DND-41 (cell line): ENCODE measurements at regions not wholly inside any gene's neighbourhood (a gene's known extent, or its start where the extent isn't known, plus 50 kb on each side); places are given as distances from the start of the nearest gene placed in this dataset.

ENCODE experiments used
- ATAC-seq: fragments of 200-7000 bp; cut with Tn5 transposase; 3 replicates; pipeline ENCODE4 v1.9.1; 2021; ENCODE audit warnings: low read depth; ENCODE audit not compliant: insufficient read depth
- DNase-seq: peaks from one replicate; pipeline ENCODE4 v3.0.0-alpha.2; 2020
- H2AFZ ChIP-seq: 2 replicates; pipeline ENCODE4 v1.6.0; 2012; ENCODE audit warnings: low read depth, low read length
- H3K27ac ChIP-seq: 2 replicates; pipeline ENCODE4 v1.5.1; 2012; ENCODE audit warnings: low read length, inconsistent platforms
- H3K27me3 ChIP-seq: fragments of 200-600 bp; sonication (generic); 2 replicates; pipeline ENCODE4 v1.6.0; 2012; ENCODE audit warnings: low read length, mild to moderate bottlenecking, inconsistent platforms; ENCODE audit not compliant: insufficient read depth, poor library complexity
- H3K36me3 ChIP-seq: 2 replicates; pipeline ENCODE4 v1.5.1; 2012; ENCODE audit warnings: low read length, inconsistent platforms; ENCODE audit not compliant: insufficient read depth
- H3K4me1 ChIP-seq: 2 replicates; pipeline ENCODE4 v1.5.1; 2012; ENCODE audit warnings: mild to moderate bottlenecking, low read length; ENCODE audit not compliant: insufficient read depth
- H3K4me2 ChIP-seq: 2 replicates; pipeline ENCODE4 v1.6.0; 2012; ENCODE audit warnings: mild to moderate bottlenecking, moderate library complexity, low read length, inconsistent platforms; ENCODE audit not compliant: insufficient read depth
- H3K4me3 ChIP-seq, 2 experiments: fragments of 200-600 bp in 1 of 2; shearing (Covaris generic) in 1 of 2; 2 replicates each; pipeline ENCODE4 v1.5.1; 2012 to 2016; ENCODE audit warnings: inconsistent platforms in 2 of 2, low read length in 2 of 2, mild to moderate bottlenecking in 2 of 2, low read depth in 1 of 2, moderate library complexity in 1 of 2
- H3K79me2 ChIP-seq: 2 replicates; pipeline ENCODE4 v1.6.0; 2012; ENCODE audit warnings: low read length, inconsistent platforms; ENCODE audit not compliant: insufficient read depth
- H3K9ac ChIP-seq: 2 replicates; pipeline ENCODE4 v1.6.0; 2012; ENCODE audit warnings: low read depth, mild to moderate bottlenecking, inconsistent platforms, low read length, moderate library complexity
- H3K9me3 ChIP-seq: 2 replicates; pipeline ENCODE4 v1.5.1; 2012; ENCODE audit warnings: low read length, moderate library complexity, mild to moderate bottlenecking, inconsistent platforms; ENCODE audit not compliant: insufficient read depth, severe bottlenecking
- H4K20me1 ChIP-seq: 2 replicates; pipeline ENCODE4 v1.6.0; 2012; ENCODE audit warnings: low read length; ENCODE audit not compliant: insufficient read depth
- EZH2 ChIP-seq: IDR thresholded peaks from 3 replicates; pipeline ENCODE4 v1.6.1; 2012; ENCODE audit warnings: borderline replicate concordance, low read depth, mild to moderate bottlenecking, moderate library complexity, low read length, inconsistent platforms; ENCODE audit not compliant: severe bottlenecking
- TF ChIP-seq, protein P1 (sequence below): IDR thresholded peaks from 2 replicates; pipeline ENCODE4 v1.5.1; 2012; ENCODE audit warnings: borderline replicate concordance, low read length, moderate library complexity, mild to moderate bottlenecking; ENCODE audit not compliant: poor library complexity, severe bottlenecking; ENCODE audit errors: extremely low read depth

DNA sequence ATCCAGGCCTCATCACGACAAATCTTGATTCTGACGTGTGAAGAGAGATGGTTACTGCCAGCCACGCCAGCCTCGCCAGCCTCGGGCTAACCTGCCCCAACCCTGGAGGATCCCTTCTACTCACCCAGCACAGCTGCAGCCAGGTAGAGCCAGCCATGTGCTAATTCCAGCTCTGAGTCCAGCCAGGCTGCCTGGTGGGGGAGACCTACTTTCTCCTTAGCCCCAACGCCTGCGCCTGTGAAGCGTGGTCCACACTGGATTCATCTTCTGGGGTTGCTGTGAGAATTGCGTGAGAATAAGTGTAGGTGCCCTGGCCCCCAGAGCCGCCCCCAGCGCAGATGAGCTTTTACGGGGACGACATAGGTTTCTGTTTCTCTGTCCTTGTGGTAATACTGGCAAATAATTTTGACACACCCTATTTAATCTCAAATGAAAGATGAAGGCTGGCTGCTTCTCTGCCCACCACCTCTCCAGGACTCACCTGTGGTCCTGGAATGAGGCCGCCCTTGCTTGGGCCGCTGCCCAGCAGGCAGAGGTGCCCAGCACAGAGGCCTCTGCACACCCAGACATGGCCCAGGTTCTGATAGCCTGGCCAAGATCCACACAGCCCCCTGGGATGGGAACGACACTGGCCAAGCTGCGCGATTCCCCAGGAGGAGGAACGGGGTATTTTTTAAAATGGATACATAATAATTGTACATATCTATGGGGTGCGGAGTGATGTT, 528.4 kb downstream of the TBC1D22A start:
- Histone ChIP-seq H3K9me3 (no peaks in the 10 kb centered on the region), H3K36me3 (no peaks in the 10 kb centered on the region), H3K4me3 (no peak overlapping the region), H3K27me3 (peaks cover 3% of the 10 kb centered on the region), H3K79me2 (no peaks in the 10 kb centered on the region), H4K20me1 (peaks cover 5% of the 10 kb centered on the region), H3K9ac (no peak overlapping the region), H3K4me2 (no peak overlapping the region), H3K4me1 (no peaks in the 10 kb centered on the region), H2AFZ (no peak overlapping the region), H3K27ac (no peak overlapping the region)
- no peak for DNase-seq
- TF ChIP-seq, protein P1, sequence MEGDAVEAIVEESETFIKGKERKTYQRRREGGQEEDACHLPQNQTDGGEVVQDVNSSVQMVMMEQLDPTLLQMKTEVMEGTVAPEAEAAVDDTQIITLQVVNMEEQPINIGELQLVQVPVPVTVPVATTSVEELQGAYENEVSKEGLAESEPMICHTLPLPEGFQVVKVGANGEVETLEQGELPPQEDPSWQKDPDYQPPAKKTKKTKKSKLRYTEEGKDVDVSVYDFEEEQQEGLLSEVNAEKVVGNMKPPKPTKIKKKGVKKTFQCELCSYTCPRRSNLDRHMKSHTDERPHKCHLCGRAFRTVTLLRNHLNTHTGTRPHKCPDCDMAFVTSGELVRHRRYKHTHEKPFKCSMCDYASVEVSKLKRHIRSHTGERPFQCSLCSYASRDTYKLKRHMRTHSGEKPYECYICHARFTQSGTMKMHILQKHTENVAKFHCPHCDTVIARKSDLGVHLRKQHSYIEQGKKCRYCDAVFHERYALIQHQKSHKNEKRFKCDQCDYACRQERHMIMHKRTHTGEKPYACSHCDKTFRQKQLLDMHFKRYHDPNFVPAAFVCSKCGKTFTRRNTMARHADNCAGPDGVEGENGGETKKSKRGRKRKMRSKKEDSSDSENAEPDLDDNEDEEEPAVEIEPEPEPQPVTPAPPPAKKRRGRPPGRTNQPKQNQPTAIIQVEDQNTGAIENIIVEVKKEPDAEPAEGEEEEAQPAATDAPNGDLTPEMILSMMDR, result no peak
- TF ChIP-seq EZH2, result no peak
- no peak for ATAC-seq

DNA sequence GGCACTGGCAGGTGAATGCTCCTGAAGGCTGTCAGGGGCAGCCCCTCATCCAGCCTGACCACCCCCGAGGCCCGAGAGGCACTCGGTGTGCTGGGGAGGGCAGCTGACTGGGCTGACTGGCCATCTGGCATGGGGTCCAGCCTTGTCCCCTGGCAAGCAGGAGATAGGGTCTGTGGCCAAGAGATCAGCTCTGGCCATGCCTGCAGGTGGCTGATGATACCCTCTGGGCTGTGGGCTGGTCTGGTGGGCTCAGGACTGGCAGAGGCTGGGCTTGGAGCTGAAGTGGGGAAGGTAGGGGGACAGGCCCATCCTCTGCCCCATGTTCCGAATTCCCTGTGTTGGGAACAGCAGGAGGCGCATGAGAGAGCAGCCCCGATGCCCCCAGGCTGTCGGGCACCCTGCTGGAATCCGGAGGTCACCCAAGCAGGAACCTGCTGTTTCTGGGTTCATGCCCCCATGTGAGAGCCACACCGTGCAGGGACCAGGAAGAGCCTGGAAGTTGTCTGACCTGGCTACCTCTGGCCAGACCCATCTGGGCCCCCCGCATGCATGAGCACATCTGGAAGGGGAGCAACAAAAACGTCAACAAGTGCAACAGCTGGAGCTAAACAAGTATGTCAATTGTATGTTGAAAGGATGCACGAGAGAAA, 527.0 kb downstream of the TBC1D22A start:
- Histone ChIP-seq H3K4me1 (no peaks in the 10 kb centered on the region), H3K36me3 (no peaks in the 10 kb centered on the region), H4K20me1 (no peaks in the 10 kb centered on the region; the same call in 1 of the 2 replicates), H3K4me3 (no peak overlapping the region), H2AFZ (no peak overlapping the region), H3K9ac (no peak overlapping the region), H3K9me3 (no peaks in the 10 kb centered on the region), H3K4me2 (no peak overlapping the region), H3K79me2 (no peaks in the 10 kb centered on the region), H3K27ac (no peak overlapping the region), H3K27me3 (peaks cover 6% of the 10 kb centered on the region)
- ATAC-seq (no peak), DNase-seq (no peak)
- TF ChIP-seq, protein P1, result no peak
- no peak for TF ChIP-seq EZH2

DNA sequence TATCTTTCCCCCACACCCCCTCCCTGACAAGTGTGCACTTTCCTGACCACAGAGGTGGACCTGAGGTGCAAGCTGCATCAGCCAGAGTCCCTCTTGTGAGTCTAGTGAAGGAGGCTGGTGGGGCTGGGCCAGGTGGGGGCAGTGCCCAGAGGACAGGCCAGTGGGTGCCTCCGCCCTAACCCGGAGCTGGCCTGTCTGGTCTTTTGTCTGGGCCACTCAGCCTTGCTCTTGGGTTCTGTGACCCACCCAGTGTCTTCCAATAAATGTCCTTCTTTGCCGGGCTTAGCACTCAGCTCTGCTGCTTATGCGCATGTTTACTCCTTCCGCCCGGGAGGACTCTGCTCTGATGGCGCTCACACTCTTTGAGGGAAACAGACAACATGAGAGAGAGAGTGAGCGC, 526.2 kb downstream of the TBC1D22A start:
- Histone ChIP-seq H3K27me3 (peaks cover 5% of the 10 kb centered on the region), H3K9ac (no peak overlapping the region), H4K20me1 (no peaks in the 10 kb centered on the region; the same call in 1 of the 2 replicates), H2AFZ (no peak overlapping the region), H3K79me2 (no peaks in the 10 kb centered on the region), H3K4me2 (no peak overlapping the region), H3K9me3 (no peaks in the 10 kb centered on the region), H3K36me3 (no peaks in the 10 kb centered on the region), H3K4me3 (no peak overlapping the region), H3K4me1 (no peaks in the 10 kb centered on the region), H3K27ac (no peak overlapping the region)
- no peak for TF ChIP-seq EZH2
- TF ChIP-seq, protein P1, result no peak
- DNase-seq, result no peak
- no peak for ATAC-seq
